H1 (cell line): ENCODE measurements at regions not wholly inside any gene's neighbourhood (a gene's known extent, or its start where the extent isn't known, plus 50 kb on each side); places are given as distances from the start of the nearest gene placed in this dataset.

ENCODE experiments used
- CTCF ChIA-PET: fragments of 300-600 bp; sonication (Branson Sonifier 250); formaldehyde crosslinking; loops from one replicate; lab custom pipeline; 2021; ENCODE audit not compliant: partially characterized antibody; lab: Charles Lee
- POLR2A ChIA-PET: fragments of 300-600 bp; sonication (Branson Sonifier 250); formaldehyde crosslinking; loops from one replicate; lab custom pipeline; 2021; ENCODE audit warnings: inconsistent platforms; ENCODE audit not compliant: partially characterized antibody; lab: Charles Lee
- DNase-seq, 2 experiments: peaks; one replicate each; pipeline versions ENCODE4 v3.0.0 to v3.0.0-alpha.2; 2010 to 2022; ENCODE audit warnings: low spot score in 2 of 2, low read depth in 1 of 2, mixed read lengths in 1 of 2
- FAIRE-seq: peaks from 2 replicates; lab custom pipeline; 2011; peaks lifted over from hg19 to GRCh38; lab: Jason Lieb, UNC
- H2AFZ ChIP-seq: 2 replicates; pipeline ENCODE4 v1.8.1; 2012; ENCODE audit warnings: low read length, inconsistent platforms
- H2AK5ac ChIP-seq: 2 replicates; pipeline ENCODE4 v1.6.1; 2013; ENCODE audit warnings: low read depth, low read length
- H2BK120ac ChIP-seq: replicated peaks from 2 replicates; pipeline ENCODE3; 2013; ENCODE audit warnings: low read depth, low read length, inconsistent platforms
- H2BK12ac ChIP-seq: 2 replicates; pipeline ENCODE4 v1.6.1; 2013; ENCODE audit warnings: low read depth, low read length
- H2BK15ac ChIP-seq: 2 replicates; pipeline ENCODE4 v1.6.1; 2013; ENCODE audit warnings: low read length
- H2BK20ac ChIP-seq: 2 replicates; pipeline ENCODE4 v1.6.1; 2013; ENCODE audit warnings: low read length
- H2BK5ac ChIP-seq: 2 replicates; pipeline ENCODE4 v1.6.1; 2013; ENCODE audit warnings: low read depth, low read length
- H3K14ac ChIP-seq: 2 replicates; pipeline ENCODE4 v1.6.1; 2013; ENCODE audit warnings: inconsistent platforms; ENCODE audit not compliant: insufficient read length
- H3K18ac ChIP-seq: 2 replicates; pipeline ENCODE4 v1.6.1; 2013; ENCODE audit warnings: low read length; ENCODE audit errors: extremely low read depth
- H3K23ac ChIP-seq: 2 replicates; pipeline ENCODE4 v1.6.1; 2013; ENCODE audit warnings: inconsistent platforms; ENCODE audit not compliant: insufficient read length
- H3K23me2 ChIP-seq: 2 replicates; pipeline ENCODE4 v1.6.1; 2013; ENCODE audit warnings: low read depth, low read length
- H3K27ac ChIP-seq: 2 replicates; pipeline ENCODE4 v1.6.1; 2011; ENCODE audit warnings: low read depth, low read length, inconsistent platforms
- H3K27me3 ChIP-seq, 4 experiments: replicated peaks in 1 of 4; 1 replicate in 1 of 4; 2 replicates in 3 of 4; pipeline versions ENCODE4 v1.6.1 to v1.8.1; 2011 to 2013; ENCODE audit warnings: low read length in 3 of 4, mild to moderate bottlenecking in 3 of 4, inconsistent platforms in 2 of 4, mixed read lengths in 2 of 4, moderate library complexity in 1 of 4; ENCODE audit not compliant: control insufficient read depth in 3 of 4, insufficient read depth in 3 of 4; ENCODE audit errors: extremely low read depth in 1 of 4
- H3K36me3 ChIP-seq, 4 experiments: 2 replicates each; pipeline versions ENCODE4 v1.6.1 to v1.8.1; 2011 to 2013; ENCODE audit warnings: mild to moderate bottlenecking in 4 of 4, low read length in 3 of 4, moderate library complexity in 2 of 4, control low read depth in 1 of 4, inconsistent platforms in 1 of 4; ENCODE audit not compliant: insufficient read depth in 4 of 4, control insufficient read depth in 2 of 4
- H3K4ac ChIP-seq: replicated peaks from 2 replicates; pipeline ENCODE3; 2013; ENCODE audit warnings: low read length, low read depth, mixed read lengths, inconsistent platforms; ENCODE audit not compliant: insufficient read length
- H3K4me1 ChIP-seq, 4 experiments: replicated peaks in 1 of 4; 1 replicate in 1 of 4; 2 replicates in 3 of 4; pipeline versions ENCODE4 v1.6.1 to v1.8.1; 2011 to 2013; ENCODE audit warnings: low read length in 3 of 4, inconsistent platforms in 2 of 4, mixed read lengths in 1 of 4; ENCODE audit not compliant: insufficient read depth in 4 of 4, control insufficient read depth in 3 of 4
- H3K4me2 ChIP-seq, 2 experiments: 2 replicates each; pipeline versions ENCODE4 v1.6.1 to v1.8.1; 2011 to 2013; ENCODE audit warnings: low read depth in 2 of 2, low read length in 2 of 2, control low read depth in 1 of 2, inconsistent platforms in 1 of 2, mild to moderate bottlenecking in 1 of 2; ENCODE audit not compliant: insufficient read depth in 1 of 2
- H3K4me3 ChIP-seq, 4 experiments: fragments of 200-600, 300-600 bp in 1 of 4; sonication (generic), shearing (Covaris generic), sonication (Bioruptor Twin) in 1 of 4; 2 replicates each; pipeline versions ENCODE4 v1.5.1 to v1.8.1; 2011 to 2016; ENCODE audit warnings: low read length in 4 of 4, low read depth in 3 of 4, control low read depth in 2 of 4, inconsistent platforms in 2 of 4, mild to moderate bottlenecking in 2 of 4, mixed read lengths in 1 of 4, moderate library complexity in 1 of 4; ENCODE audit not compliant: insufficient read depth in 2 of 4; ENCODE audit errors: extremely low read depth in 1 of 4
- H3K56ac ChIP-seq: replicated peaks from 2 replicates; pipeline ENCODE3; 2013; ENCODE audit warnings: low read depth, mild to moderate bottlenecking, mixed read lengths, low read length, inconsistent platforms; ENCODE audit not compliant: insufficient read length
- H3K79me1 ChIP-seq: 2 replicates; pipeline ENCODE4 v1.6.1; 2013; ENCODE audit warnings: low read depth, low read length, control low read depth
- H3K79me2 ChIP-seq, 2 experiments: 2 replicates each; pipeline versions ENCODE4 v1.6.1 to v1.8.1; 2012 to 2013; ENCODE audit warnings: low read length in 2 of 2, mild to moderate bottlenecking in 2 of 2, inconsistent platforms in 1 of 2; ENCODE audit not compliant: insufficient read depth in 2 of 2, control insufficient read depth in 1 of 2
- H3K9ac ChIP-seq, 4 experiments: replicated peaks in 1 of 4; 1 replicate in 1 of 4; 2 replicates in 3 of 4; pipeline versions ENCODE4 v1.6.1 to v1.8.1; 2011 to 2013; ENCODE audit warnings: low read depth in 3 of 4, low read length in 3 of 4, control low read depth in 2 of 4, mild to moderate bottlenecking in 2 of 4, moderate library complexity in 2 of 4, inconsistent platforms in 1 of 4; ENCODE audit errors: extremely low read depth in 1 of 4
- H3K9me3 ChIP-seq, 2 experiments: 2 replicates each; pipeline versions ENCODE4 v1.6.1 to v1.8.1; 2012 to 2013; ENCODE audit warnings: mild to moderate bottlenecking in 2 of 2, moderate library complexity in 2 of 2, control low read depth in 1 of 2, inconsistent platforms in 1 of 2, low read depth in 1 of 2, low read length in 1 of 2, mixed read lengths in 1 of 2; ENCODE audit not compliant: insufficient read depth in 2 of 2
- H4K20me1 ChIP-seq, 2 experiments: replicated peaks in 1 of 2; 2 replicates each; pipeline versions ENCODE3 to v1.8.1; 2011 to 2013; ENCODE audit warnings: inconsistent platforms in 2 of 2, low read length in 2 of 2, mild to moderate bottlenecking in 1 of 2; ENCODE audit not compliant: insufficient read depth in 2 of 2, control insufficient read depth in 1 of 2
- H4K5ac ChIP-seq: 2 replicates; pipeline ENCODE4 v1.6.1; 2013; ENCODE audit warnings: low read length, low read depth, mixed read lengths, inconsistent platforms; ENCODE audit not compliant: insufficient read length
- H4K8ac ChIP-seq: 2 replicates; pipeline ENCODE4 v1.8.0; 2013; ENCODE audit warnings: mild to moderate bottlenecking, moderate library complexity, low read length, inconsistent platforms; ENCODE audit not compliant: insufficient read depth; ENCODE audit errors: extremely low read depth
- H4K91ac ChIP-seq: replicated peaks from 2 replicates; pipeline ENCODE3; 2013; ENCODE audit warnings: low read length, mixed read lengths, inconsistent platforms; ENCODE audit not compliant: insufficient read length
- POLR2A ChIP-seq, 2 experiments: IDR thresholded peaks; 1 replicate in 1 of 2; 2 replicates in 1 of 2; pipeline ENCODE4 v1.6.1; 2011; ENCODE audit warnings: low read depth in 2 of 2, low read length in 2 of 2, mild to moderate bottlenecking in 2 of 2; ENCODE audit errors: control extremely low read depth in 1 of 2
- WGBS, 2 experiments: shearing (Covaris generic) in 1 of 2; methylation state at CpG; one replicate each; pipeline versions ENCODE4 v1.1.6 to v1.1.7; 2013 to 2015; ENCODE audit warnings: low lambda C conversion rate in 2 of 2, mixed read lengths in 2 of 2, inconsistent platforms in 1 of 2, low coverage in 1 of 2, missing lambda C conversion rate in 1 of 2; ENCODE audit not compliant: insufficient replicate concordance in 2 of 2, insufficient coverage in 1 of 2, insufficient read length in 1 of 2; ENCODE audit errors: extremely low coverage in 1 of 2, missing lambda C conversion rate in 1 of 2; 5-methylcytosine and 5-hydroxymethylcytosine counted together

- Histone ChIP-seq H4K20me1 (no peaks in the 10 kb centered on the region), H4K8ac (no peak overlapping the region), H2AK5ac (no peak overlapping the region), H3K23ac (no peak overlapping the region), H3K79me2 (no peaks in the 10 kb centered on the region), H3K9ac (no peak overlapping the region), H3K23me2 (no peaks in the 10 kb centered on the region), H3K9me3 (no peaks in the 10 kb centered on the region), H3K18ac (no peak overlapping the region), H3K4me2 (no peak overlapping the region), H3K27ac (no peak overlapping the region), H2AFZ (no peak overlapping the region), H3K56ac (no peak overlapping the region), H3K4ac (no peak overlapping the region), H3K79me1 (no peaks in the 10 kb centered on the region), H2BK12ac (no peak overlapping the region), H3K4me1 (no peaks in the 10 kb centered on the region), H3K27me3 (no peaks in the 10 kb centered on the region), H2BK5ac (no peak overlapping the region), H4K91ac (no peak overlapping the region), H2BK20ac (no peak overlapping the region), H2BK15ac (no peak overlapping the region), H2BK120ac (no peak overlapping the region), H3K14ac (no peak overlapping the region), H3K36me3 (no peaks in the 10 kb centered on the region), H3K4me3 (no peak overlapping the region), H4K5ac (no peak overlapping the region)
- FAIRE-seq (no peak), DNase-seq (no peak)
- CTCF ChIA-PET = interaction anchor here (0.9 kb wide), 1 partner anchor 632 kb away, joined by 3 read pairs; no protein-coding TSS in a partner anchor
- POLR2A ChIA-PET = no interaction called here
- 91% methylated on average over 2 of the region's 2 CpGs; no CpG with 5 or more reads in 1 of the 2 experiments for WGBS, 2 experiments
- TF ChIP-seq POLR2A (IDR thresholded peaks at IDR 0.05; ENCODE audit: control extremely low read depth in 1 of 2, low read depth in 2 of 2, low read length in 2 of 2) = no peak
Measured at GRCh38 chr6:48714250-48714649, 603.3 kb upstream of the PTCHD4 start.
